NOMO-1 (cell line): ENCODE measurements at regions not wholly inside any gene's neighbourhood (a gene's known extent, or its start where the extent isn't known, plus 50 kb on each side); places are given as distances from the start of the nearest gene placed in this dataset.

Experiments
- DNase-seq, 2 experiments: peaks; one replicate each; lab custom pipeline; 2025; ENCODE audit not compliant: unreplicated experiment in 2 of 2; lab: John Stamatoyannopoulos, UW

DNA sequence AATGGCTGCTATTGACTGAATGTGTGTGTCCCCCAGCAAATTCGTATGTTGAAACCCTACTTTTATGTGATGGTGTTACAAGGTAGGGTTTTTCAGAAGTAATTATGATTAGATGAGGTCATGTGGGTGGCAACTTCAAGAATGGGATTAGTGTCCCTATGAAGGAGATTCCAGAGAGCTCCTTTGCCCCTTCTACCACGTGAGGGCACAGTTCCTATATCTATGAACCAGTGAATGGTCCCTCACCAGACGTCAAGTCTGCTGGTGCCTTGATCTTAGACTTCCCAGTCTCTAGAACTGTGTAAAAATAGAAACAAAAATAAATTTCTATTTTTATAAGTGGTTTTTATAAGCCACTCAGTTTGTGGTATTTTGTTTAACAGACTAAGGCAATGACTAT lies 1137.6 kb upstream of the IGFBP7 start:
- DNase-seq, result no peak

DNA sequence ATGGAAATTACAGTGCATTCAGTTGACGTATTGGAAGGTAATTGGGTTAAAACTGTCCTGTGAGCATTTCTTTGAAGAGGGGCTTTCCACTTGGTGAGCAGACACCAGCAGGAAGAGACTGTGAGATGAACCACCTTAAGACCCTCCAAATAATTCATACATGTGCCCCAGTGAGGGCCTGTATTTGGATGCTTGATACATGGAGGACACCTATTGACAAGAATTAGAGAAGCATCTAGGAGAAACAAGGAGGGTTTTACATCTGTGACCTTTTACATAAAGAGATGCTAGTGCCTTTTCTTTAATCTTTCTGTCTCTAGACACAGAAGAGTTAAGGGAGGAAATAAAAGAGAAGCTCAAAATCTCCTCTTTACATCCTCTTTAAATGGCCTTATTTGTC lies 1115.3 kb upstream of the IGFBP7 start:
- DNase-seq, result no peak

- DNase-seq, result no peak
Observed at GRCh38 chr4:58219179-58219578, 1109.0 kb upstream of the IGFBP7 start.

DNA sequence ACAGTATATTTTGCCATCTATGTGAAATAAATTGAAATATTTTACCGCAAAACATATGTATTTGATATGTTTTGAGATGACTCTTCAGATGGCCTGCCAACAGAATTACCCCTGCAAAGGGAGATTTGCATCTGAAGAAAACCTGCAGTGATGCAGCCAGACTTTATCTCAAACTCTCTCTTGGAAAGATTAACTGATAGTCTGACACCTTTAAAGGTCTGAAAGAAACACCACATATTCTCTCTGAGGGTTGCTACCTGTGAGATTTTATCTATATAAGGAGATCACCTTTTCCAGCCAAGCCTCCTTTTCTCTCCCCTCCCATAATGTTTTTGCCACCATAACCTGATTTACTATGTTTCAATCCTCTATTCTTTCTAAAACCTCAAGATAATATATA lies 1106.3 kb upstream of the IGFBP7 start:
- no peak for DNase-seq

DNA sequence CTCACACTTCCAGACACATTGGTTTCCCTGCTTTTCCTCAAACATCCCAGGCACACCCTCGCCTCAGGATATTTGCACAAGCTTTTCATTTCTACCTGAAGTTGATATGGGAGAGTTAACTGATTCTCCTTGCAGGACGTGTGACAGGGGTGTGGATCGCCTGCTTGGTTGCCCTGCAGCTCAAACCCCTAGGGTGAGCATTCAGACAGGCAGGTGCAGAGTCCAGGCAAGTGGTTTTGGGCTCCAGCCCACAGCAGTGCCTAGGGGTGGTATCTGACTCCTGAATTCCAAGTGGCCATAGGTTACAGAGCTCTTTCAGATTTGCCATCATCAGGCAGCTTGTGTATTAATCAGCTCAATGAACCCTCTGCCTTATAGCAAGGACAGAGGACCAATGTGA lies 1104.2 kb upstream of the IGFBP7 start:
- no peak for DNase-seq

DNA sequence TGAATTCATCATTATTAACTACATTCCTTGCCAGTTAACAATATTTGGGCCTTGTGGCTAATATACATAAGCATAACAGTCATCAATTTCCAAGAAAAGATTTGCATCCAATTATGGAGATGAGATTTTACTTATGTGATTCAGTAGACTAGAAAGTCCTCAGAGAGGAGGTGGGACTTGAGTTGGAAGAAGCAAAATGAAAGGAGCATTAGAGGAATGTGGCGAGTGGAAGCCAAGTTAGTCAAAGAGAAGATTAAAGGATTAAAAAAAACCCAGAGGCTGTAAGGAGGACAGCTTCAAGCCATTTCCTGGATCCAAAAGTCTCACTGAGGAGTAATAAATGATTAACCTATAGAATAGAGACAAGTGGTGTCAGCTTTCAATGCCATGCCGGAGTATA lies 1099.4 kb upstream of the IGFBP7 start:
- DNase-seq, result no peak

DNA sequence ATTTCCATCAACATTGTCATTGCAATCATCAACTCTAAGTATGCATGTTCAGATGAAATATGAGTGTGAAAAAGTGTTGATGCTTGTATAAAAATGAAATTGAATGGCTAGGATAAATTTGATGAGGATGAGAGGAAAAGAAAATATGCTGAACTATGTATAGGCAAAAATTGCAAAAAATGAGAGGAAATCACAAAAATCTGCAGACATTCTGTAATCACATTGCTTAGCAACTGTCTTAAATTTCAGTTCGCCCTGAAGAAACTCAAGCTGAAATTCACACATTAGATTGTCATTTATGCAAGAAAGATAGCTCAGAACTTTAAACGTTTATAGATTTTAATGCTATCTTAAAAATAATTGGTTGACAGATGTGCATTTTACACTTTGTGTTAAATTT lies 1098.8 kb upstream of the IGFBP7 start:
- no peak for DNase-seq

DNA sequence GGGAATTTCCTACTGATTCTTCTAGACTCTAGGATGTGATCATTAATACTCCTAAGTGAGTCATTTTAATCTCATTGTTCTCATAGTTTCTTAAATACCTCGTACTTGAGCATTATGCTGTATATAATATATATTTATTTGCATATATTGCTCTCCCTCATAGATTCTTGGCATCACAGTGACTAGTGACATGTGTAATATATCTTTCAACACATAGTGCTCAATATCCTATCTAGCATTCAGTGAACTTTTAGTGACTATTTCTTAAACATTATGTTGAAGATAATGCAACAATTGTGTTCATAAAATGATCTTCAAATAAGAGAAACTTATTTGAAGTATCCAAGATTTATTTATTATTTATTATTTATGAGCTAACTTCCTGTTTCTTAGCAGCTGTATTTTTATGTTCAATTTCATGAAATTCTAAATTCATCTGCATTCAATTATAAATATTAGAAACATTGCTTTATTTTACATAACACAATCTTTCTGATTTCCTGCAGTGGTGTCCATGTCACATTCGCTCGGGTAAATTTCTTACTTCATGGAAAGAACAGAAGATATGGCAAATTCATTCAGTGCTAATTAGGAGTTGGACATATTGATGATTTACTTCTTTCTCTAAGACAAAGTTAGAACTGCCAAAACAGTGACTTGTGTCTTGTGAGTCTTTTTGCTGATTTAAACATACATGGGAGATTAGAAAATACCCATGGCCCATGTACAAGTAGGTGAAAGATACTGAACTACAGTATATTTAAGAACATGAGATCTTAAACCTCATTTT lies 1095.5 kb upstream of the IGFBP7 start:
- DNase-seq, result no peak

DNA sequence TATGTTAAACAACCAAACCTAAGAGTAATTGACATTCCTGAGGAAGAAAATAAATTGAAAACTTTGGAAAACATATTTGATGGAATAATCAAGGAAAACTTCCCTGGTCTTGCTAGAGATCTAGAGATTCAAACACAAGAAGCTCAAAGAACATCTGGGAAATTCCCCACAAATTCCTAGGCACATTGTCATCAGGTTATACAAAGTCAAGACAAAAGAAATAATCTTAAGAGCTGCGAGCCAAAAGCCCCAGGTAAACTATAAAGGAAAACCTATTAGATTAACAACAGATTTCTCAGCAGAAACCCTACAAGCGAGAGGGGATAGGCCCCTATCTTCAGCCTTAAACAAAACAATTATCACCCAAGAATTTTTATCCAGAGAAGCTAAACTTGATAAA lies 1082.0 kb upstream of the IGFBP7 start:
- no peak for DNase-seq

- no peak for DNase-seq
Observed at GRCh38 chr4:58191109-58191508, 1080.9 kb upstream of the IGFBP7 start.

DNA sequence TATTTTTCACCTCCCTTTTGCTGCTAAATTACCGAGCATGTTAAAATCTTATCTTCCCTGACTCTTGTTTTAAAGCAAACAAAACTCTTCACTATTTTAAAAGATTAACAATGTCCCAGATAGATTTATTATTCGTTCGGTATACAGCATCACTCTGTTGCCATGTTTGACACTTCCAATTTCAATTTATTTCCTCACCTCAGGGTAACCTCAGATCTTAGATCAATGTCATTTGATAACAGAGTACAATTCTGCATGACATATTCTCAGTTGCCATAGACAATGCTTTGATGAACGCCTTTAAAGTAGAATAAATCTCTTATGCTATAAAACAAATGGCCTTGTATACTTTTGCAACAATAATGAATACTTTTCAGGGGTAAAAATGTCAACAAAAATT lies 1078.1 kb upstream of the IGFBP7 start:
- DNase-seq, result no peak

DNA sequence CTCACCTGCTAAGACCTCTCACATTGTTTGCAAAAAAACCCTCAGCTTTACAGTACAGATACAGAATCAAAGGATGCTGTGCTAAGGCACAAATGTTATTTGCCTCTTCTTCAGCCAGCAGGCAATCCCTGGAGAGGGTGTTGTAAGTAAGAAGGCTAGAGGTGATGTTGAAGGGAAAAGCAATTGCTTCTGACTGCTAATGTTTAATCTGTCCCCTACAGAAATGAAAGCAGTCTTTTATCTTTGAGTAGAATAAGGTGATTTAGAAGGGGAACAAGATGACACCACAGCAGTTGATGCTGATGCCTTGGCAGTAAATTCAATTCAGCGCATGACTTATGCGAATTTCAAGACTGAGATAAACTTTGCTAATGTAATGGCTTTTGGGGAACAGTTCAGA lies 1064.8 kb upstream of the IGFBP7 start:
- DNase-seq, result no peak

DNA sequence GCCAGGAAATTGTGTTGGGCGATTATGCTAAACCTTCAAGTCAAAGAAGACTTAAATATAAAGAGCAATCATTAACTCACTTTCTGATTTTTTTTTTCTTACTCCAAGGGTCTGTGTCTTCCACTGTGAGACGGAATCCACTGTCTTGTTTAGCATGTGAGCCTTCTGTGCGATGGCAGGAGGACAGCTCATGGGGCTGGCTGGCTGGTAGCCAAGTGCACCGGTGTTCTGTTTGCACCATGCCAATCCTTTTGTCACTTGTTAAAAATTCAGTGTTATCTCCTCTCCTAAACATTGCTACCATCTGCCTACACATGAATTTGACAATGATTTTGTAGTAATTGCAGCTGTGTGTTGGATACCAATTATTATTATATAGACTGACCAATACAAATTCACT lies 1056.3 kb upstream of the IGFBP7 start:
- no peak for DNase-seq

DNA sequence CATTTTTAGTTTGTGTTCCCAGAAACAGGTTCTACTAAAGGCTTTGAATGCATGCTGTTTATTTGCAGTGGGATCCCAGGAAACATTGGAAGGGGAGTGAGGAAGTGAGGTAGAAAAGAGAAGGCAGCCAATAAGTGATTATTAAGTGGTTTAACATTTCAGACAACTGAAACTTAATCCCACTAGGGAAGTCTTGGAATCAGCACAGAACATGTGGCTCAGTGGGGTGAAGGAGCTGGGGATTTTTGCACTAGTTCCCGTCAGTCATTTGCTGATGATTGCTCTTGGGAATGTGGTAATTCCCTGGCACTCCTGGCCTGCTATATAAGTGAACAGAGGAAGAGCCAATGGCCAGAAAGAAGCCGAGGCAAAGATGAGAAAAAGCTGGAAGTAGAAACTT lies 1053.0 kb upstream of the IGFBP7 start:
- DNase-seq, result no peak

DNA sequence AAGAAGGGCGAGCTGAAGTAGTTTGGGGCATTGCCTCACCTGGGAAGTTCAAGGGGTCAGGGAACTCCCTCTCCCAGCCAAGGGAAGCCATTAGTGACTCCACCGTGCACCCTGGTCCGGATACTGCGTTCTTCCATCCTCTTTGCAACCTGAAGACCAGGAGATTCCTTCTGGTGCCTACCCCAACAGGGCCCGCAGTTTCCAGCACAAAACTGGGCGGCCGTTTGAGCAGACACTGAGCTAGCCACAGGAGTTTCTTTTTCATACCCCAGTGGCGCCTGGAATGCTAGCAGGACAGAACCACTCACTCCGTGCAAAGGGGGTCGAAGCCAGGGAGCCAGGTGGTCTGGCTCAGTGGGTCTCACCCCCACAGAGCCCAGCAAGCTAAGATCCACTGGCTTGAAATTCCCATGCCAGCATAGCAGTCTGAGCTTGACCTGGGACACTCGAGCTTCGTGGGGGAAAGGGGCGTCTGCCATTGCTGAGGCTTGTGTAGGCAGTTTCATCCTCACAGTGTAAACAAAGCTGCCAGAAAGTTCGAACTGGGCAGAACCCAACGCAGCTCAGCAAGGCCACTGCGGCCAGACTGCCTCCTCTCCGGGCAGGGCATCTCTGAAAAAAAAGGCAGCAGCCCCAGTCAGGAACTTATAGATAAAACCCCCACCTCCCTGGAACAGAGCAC lies 1039.4 kb upstream of the IGFBP7 start:
- no peak for DNase-seq

DNA sequence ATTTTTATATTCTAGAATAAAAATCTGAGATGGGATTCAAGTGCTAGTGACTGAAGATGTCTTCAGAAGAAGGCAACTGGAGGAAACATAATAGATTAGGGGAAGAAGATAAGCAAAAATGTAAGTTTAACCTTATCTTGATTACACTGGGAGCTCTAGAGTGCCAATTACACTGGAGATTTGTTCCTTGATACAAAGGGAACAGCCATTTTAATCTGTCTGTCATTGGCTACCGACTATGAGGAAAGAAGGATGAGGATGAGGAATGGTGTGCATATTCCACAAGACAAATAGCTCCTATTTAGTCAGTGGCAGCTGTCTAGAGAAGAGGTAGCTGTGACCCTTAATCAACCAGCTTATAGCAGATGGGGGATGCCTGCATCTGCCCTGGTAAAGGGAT lies 1034.5 kb upstream of the IGFBP7 start:
- no peak for DNase-seq

- DNase-seq, result no peak
Observed at GRCh38 chr4:58138786-58139668, 1028.8 kb upstream of the IGFBP7 start.

- DNase-seq, result no peak
Observed at GRCh38 chr4:58136604-58137003, 1026.4 kb upstream of the IGFBP7 start.

DNA sequence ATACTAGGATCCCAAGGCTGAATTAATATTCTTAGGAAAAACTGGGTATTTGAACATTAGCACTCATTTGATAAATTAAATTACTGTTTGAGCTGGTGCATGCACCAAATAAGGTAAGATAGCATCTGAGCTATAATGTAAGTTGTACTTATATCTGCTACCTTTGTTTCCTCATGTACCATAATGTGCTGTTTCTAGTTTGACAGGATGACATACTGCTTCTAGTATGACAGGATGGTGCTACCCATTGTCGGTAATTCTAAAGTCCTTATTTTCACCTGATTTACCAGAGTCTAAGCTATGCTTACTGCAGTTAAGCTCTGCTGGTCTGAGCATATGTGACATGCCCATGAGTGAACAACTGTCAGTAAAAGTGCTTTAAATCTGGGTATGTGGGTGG lies 1017.5 kb upstream of the IGFBP7 start:
- DNase-seq, result no peak

DNA sequence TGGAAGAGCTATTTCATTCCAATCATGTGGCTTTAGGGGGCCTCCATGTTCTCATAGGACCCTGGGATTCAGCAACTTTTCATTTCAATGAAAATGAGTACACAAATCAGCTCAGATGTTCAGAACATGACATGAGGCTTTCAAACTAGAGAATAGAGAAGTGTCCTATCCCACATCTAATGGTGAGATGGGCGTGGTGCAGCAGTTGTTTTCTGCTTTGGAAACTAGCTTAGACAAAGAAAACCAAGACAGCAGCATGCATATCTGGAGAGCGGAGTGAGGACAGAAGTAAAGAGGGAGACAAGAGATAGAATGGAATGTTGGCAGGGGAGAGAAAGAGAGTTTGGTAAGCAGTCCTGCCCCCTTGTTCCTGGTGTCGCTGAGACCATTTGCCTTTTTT lies 1009.1 kb upstream of the IGFBP7 start:
- no peak for DNase-seq

DNA sequence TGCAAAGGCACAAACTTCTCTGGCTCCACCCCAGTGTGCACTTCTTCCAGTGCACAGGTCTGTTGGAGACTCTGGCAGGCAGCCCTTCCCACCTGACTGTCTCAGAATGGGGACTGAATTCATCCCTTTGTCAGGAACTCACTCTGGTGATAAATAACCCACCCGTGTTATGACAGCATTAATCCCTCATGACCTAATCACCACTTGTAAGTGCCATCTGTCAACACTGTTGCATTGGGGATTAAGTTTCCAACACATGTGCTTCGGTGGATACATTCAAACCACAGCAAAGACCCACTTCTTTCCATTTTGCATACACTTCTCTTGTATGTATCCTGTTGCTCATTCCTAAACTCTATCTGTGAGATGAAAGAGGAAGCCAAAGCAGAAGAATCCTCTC lies 1002.9 kb upstream of the IGFBP7 start:
- DNase-seq, result no peak

DNA sequence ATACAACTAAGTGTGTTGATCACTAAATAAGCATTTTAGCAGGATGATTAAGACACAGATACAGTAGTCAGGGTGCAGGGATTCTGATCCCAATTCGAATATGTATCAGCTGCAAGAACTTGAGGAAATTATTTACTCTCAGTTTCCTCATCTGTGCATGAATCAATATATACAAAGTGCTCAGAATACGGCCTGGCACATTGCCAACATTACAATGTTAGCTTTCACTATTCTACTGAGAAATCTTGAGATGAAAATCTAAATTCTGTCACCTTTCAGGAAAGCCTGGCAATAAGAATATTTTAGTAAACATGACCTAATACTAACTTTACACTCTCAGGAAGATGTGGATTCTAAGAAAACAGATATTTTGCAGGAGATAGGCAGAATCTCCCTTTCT lies 1001.6 kb upstream of the IGFBP7 start:
- DNase-seq, result no peak
